Stimulated activated CD8-positive, alpha-beta memory T cell treated with anti-CD3 and anti-CD28 coated beads, Interleukin-15, amount 100 ng/mL, for 48 hours (primary cell): ENCODE measurements at regions not wholly inside any gene's neighbourhood (a gene's known extent, or its start where the extent isn't known, plus 50 kb on each side); places are given as distances from the start of the nearest gene placed in this dataset.
"Not testable (repeated sequence)": the region's sequence is repeated elsewhere in the genome, so short reads cannot be mapped to it uniquely, and the experiment has no call there.

Experiments
- DNase-seq, 2 donors: peaks; one replicate each; pipeline ENCODE4 v3.0.0-alpha.2; 2020; ENCODE audit warnings: low read depth in 2 of 2

DNA sequence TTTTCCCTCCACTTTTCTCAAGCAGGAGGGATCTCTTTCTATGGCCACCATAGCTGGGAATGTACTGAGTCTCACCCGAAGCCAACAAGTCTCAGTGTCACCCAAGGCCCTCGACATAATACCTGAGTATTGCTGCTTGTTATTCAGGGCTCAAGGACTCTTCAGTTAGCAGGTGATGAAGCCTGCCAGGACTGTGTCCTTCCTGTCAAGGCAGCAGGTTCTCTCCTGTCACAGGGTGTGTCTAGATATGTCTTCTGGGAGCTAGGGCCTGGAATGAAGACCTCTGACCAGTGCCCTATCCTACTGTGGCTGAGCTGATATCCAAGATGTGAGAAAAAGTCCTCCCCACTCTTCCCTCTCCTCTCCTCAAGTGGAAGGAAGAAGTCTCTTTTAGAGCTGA, 391.0 kb upstream of the DIPK2B start:
- DNase-seq: no peak

DNA sequence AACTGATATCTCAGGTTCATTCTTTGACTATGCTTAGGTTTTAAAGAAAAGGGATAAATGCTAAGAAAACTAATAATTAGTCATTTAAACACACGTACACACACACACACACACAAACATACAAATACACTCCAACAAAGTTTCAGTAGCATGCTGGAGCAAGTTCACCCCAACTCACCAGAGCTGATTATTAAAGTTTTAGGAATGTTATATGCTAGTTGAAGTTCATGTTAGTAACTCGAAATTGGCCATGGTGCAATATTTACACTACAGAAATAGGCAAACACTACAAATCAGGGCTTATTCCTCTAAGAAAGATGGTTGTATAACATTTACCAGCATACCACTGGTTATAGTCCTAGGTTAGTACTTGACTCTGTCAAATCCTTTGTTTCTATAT, 384.0 kb upstream of the DIPK2B start:
- DNase-seq: no peak

DNA sequence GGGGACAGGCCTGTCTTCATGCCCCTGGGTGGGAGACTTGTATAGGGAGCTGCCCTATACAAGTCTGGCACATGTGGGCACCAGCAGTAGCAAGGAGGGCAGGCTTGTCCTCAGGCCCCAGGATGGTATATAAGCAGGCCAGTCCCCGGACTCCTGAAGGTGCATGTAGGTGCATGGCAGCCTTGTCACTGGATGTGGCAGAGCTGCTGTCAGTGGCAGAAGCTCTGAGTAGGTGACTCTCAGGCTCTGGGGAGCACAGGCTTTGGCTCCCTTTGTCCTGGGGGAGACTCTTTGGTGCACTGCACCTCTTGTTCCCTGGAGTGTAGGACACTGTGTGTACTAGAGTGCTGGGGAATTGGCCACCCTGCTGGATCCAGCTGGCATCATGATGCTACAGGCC, 376.7 kb upstream of the DIPK2B start:
- no peak for DNase-seq

DNA sequence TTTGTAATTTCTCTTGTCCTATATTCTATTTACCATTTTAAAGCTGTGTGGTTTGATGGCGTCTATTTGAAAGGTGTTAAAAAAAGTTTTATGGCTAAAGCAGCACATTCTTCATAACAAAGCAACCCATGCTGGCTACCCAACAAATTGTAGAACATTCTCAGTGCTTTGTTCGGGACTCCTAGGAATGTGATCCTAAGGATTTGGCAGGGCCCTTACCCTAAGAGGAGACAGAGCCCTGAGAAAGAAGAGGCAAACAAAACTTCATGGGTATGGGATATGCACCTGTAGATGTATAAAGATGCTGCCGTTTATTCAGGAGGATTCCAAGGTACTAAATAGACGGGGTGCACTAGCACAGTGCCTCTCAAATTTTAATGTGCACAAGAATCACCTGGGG, 370.8 kb upstream of the DIPK2B start:
- DNase-seq: no peak

DNA sequence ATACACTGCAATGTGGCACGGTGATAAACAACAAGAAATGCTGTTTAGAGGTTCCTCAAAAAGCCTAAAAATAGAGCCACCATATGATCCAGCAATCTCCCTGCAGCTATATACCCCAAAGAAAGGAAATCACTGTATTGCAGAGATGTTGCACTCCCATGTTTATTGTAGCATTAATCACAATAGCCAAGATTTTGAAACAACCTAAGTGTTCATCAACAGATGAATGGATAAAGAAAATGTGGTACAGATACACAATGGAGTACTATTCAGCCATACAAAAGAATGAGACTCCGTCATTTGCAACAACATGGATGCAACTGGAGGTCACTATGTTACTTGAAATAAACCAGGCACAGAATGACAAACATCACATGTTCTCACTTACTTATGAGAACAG, 365.8 kb upstream of the DIPK2B start:
- DNase-seq: no peak

DNA sequence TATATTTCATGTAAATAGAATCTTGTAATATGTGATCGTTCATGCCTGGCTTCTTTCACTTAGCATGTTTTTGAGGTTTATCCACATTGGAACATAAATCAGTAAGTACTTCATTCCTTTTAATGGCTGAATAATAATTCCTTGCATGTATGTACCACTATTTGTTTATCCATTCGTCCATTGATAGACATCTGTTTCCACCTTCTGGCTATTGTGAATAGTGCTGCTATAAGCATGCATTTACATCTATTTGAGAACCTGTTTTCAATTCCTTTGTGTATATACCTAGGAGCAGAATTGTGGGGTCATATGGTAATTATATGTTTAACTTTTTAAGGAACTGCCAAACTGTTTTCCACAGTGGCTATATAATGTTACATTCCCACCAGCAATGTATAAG, 356.7 kb upstream of the DIPK2B start:
- DNase-seq: no peak

DNA sequence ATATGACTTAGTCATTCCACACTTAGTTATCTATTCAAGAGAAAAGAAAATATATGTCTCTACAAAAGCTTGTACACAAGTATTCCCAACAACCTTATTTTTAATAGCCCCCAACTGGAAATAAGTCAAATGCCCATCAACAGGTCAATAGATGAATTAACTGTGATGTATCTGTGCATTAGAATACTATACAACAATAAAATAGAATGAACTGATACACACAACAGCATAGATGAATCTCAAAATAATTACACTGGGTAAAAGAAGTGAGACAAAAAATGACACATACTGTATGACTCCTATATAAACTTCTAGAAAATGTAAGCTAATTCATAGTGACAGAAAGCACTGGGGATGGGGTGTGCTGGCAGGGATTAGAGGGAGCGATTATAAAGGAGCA, 354.1 kb upstream of the DIPK2B start:
- no peak for DNase-seq

DNA sequence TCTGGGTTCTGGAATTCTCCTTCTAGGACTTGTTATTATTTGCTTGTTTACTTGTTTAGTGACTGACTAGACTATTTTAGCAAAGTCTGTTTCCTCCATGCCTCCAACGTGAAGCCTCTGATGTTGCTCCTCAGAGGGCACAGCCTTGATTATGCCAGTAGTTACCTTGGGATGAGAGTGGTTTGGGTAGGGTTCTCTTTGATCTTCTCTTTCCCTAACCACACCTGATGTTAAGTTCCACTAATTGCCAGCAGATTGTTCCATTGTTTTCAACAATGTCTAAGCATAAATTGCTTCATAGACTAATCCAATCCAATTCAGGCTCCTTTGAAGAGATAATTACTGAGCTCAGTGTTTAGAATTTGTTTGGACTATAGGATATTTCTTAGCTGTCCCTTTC, 352.7 kb upstream of the DIPK2B start:
- no peak for DNase-seq

DNA sequence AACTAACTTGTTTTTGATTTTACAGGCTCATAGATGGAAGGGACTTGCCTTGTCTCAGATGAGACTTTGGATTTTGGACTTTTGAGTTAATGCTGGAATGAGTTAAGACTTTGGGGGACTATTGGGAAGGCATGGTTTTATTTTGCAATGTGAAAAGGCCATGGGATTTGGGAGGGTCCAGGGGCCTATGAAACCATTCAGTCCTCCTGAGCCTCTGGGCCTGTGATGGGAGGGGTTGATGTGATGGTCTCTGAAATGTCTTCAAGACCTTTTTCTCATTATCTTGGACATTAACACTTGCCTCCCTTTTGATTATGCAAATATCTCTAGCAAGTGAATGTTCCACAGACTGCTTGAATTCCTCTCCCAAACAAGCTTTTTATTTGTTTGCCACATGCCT, 346.0 kb upstream of the DIPK2B start:
- not testable (repeated sequence) for DNase-seq

DNA sequence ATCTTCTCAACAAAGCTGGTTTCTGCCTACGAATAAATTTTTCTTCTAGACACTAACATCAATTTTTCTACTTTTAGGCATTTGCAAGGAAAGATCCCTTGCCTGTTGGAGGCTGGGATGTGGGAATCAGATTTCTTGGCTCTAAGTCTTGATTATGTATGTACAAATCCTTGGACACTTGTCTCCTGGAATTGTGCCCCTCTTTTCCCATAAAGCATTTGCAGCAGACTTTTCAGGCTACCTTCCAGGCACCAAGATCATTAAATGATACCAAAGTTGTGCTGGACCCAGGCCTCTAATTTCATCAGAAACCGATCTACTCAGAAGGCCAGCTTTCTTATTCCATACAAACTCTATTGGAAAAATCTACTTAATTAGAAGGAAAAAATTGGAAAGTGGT, 339.5 kb upstream of the DIPK2B start:
- DNase-seq: no peak

DNA sequence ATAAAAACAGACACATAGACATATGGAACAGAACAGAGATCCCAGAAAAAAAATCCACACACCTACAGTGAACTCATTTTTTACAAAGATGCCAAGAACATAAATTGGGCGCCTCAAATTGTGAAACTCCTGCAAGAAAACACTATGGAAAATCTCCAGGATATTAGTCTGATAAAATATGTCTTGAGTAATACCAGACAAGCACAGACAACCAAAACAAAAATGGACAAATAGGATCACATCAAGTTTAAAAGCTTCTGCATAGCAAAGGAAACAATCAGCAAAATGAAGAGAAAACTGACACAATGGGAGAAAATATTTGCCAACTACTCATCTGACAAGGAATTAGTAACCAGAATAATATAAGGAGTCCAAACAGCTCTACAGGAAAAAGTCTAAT, 337.3 kb upstream of the DIPK2B start:
- no peak for DNase-seq

DNA sequence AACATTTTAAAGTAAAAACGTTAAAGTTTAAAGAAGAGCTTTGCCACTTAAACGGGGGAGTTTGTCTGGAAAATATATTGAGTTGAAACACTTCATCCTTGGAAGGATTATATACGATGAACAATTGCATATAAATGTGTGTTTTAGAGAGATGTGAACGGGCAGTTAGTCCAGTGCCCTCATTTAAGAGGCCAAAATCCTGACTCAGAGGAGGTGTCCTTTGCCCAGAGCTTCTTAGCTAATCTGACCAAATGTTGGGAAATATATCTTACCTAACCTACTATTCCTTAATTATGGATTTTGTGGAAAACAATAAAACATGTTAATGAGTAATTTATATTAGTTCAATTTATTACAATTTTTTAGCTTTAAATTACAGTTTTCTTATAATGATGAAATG, 327.2 kb upstream of the DIPK2B start:
- no peak for DNase-seq

DNA sequence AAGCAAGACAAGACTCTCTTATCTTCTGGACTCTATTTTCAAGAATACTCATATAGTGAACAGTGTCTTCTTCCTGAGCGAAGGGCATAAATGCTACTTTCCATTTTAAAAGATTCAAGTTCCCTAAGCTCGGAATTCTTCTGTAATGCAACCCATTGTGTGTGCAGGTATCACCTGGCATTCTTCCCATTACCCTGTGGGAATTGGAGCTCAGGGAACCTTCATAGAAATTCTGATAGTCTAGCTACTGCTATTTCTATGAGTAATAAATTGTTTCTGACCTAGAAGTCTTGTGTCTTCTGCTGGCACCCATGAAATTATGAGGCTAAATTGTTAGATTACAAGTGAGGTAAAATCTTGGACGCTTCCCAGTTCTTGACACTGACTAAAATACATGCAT, 324.1 kb upstream of the DIPK2B start:
- no peak for DNase-seq

DNA sequence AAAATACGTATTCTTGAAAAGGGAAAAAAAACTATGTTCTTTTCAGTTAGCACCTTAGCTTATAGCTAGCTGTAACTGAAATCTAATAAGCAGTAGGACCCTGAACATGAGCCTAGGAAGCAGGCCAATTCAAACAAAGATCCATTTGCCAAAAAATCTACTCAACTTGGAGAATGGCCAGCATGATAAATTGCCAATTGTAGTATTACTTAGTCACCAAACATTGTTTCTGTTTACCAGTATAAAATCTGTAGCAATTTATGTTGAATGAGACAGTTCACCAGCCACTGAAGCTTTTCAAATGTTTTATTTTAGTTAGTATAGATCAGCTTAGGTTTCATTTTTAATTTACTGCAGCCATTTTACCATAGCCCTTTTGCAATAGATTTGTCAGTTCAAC, 323.6 kb upstream of the DIPK2B start:
- DNase-seq: no peak

DNA sequence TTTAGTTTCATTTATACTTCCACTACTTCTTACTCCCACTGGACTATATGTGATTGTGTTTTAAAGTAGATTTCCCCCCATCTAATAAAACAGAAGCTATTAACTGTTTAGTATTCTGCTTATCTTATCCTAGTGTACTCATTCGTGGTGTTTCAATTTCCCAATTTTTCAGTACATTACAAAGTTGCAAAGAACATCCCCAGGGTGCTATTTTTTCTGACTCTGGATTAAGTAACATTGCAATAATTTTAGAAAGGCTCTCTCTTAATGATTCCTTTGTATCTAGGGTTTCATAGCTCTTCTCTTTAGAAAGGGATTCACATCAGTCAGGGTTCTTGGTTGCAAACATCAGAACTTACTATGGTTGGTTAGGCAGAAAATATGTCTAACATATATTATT, 317.9 kb upstream of the DIPK2B start:
- DNase-seq: no peak

DNA sequence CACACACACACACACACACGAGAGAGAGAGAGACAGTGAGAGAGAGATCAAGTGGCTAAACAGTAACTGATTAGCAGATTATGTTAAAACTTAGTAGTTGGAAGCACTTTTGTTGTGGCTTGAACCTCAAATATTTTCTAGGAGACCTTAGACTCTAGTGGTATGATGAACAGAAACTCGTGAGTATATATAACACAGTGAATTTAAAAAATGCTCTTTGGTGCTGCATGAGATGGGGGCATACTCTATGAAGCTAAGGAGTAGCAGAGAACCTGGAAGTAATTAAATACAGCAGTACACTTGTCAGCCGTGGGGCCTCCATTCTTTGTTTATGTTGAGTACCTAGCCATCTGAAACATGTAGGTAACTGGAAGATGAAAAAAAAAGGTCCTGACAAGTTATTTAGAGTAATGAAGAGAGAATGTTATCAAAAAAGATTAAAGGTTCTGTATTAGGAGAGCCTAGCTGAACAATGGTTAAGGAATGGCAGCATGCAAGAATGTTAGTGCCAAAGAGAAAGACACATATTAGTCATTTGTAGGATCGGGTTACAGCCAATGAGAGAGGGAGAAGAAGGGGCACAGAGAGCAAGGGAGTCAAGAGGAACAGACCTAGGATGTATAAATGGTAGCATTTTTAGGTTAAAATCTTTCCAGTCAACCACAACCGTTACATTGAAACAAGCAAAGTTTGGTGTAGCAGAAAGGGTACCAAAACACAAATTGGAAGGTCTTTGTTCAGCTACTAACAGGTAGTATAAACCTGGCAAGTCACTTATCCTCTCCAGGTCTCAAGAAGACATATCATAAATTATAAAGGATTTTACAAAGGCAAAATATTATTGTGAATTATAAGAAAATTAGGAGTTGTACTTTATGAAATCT, 316.7 kb upstream of the DIPK2B start:
- DNase-seq: no peak

DNA sequence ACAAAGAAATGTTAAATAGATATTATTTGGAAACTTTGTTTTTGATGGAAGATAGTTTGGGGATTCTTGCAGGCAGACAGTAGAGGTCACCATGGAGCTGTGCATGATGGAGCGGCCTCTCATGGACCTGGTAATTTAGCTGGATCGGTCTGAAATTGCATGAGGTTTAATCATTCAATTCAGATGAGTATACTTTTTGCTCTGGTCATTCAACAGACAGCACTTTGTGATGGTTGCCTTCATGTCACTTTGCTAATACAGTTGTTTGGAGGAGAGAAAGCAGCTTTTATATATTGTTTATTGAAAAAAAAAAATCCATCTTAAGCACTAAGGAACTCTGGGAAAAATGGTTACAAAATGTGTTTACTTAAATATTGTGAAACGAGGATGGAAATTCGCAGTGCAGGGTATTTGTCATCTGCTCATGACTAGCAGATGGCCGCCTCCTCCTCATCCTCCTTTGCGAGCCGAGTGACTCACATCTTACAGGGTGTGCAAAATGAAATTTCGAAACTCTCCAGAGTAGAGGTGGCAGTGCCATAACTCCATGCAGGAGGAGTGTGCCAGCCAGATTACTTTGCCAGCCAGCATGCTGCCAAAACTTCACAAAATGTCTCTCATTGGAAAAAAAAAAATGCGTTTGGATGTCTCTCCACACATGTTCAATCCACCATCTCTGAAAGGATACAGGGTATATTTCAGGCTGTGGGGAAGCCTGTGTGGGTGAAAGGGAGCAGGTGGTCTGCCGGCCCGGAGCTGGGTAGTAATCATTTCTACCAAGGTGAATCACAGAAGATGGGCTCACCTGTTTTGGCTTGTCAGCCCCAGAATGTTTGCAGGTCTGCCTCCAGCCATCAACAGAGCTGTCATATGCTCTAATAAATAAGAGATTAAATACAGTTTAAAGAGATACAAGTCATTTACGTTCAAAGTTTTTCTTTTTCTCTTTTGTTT, 314.9 kb upstream of the DIPK2B start:
- DNase-seq: no peak

DNA sequence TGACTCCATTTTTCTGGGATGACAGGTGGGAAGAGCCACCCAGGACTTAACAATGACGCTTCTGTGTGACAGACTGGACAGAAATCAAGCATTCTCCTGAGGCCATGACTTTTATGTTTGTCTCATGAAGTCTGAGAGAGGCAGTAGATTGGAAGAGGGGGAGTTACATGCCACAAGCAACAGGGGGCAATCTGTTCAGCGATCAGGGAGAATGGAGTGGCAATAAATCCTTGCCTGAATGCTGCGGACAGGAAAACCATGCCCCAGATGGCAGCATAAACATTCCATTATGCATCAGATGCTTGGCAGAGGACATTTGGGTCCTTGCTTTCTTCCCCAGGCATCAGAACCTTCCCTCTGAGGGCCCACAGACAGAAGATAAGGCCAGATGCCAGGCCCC, 312.4 kb upstream of the DIPK2B start:
- DNase-seq: no peak

DNA sequence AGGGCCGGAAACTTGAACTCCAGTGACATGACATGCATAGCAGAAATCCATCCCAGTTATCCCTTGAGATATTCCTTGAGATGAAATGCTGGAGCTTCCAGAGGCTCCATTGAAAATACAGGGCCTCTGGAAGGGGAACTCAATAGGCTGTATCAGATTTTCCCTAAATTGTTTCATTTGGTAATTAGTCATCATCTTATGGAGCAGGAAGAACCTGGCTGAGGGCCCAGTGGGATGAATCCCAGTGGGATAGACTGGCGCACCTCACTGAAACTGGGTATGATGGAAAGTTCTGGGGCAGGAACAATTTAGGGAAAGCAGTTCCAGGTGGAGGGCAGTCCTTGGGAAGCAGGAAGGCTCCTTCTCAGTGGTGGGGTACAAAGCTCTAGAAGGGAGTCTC, 307.8 kb upstream of the DIPK2B start:
- no peak for DNase-seq

DNA sequence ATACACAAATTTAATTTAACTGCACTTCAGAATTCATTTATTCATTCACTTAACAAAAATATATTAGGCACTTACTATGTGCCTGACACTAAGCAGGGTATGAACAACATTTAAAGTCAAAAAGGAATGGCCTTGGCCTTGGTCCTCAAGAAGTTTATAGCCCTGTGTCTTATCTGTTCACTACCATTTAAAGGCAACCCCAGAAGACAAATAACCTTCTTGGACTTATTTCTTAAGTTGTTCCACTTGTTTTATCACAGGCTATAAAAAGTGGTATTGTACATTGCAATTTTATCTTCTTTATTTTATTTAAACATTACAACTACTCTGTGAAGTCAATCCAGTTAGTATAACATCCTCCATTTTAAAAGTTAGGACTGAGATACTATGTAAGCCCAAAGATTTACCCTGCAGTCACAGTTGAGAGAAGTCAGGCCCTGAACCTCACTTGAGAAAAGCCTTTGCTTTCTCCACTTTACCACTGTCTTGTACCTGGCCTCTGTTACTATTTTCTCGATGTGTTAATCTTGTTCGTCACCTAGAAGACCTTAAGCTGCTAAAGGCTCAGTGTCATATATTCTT, 305.6 kb upstream of the DIPK2B start:
- no peak for DNase-seq

DNA sequence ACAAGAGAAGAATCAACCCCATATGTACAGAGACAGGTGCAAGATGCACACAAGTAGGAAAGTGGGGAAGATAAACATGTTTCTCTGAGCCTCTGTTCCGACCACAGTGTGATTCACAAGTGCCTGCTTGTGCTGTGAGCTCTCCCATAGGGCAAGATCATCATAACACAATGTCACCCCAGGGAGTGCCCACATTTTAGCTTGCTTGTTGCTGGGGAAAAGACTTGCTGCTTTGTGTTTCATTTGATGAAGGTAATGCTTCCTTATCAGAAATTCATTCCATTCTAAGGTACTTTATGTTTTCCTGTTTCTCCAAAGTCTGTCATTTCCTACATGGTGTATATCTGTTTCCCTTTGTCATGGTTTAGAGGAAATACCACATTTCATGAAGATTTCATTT, 304.5 kb upstream of the DIPK2B start:
- no peak for DNase-seq

DNA sequence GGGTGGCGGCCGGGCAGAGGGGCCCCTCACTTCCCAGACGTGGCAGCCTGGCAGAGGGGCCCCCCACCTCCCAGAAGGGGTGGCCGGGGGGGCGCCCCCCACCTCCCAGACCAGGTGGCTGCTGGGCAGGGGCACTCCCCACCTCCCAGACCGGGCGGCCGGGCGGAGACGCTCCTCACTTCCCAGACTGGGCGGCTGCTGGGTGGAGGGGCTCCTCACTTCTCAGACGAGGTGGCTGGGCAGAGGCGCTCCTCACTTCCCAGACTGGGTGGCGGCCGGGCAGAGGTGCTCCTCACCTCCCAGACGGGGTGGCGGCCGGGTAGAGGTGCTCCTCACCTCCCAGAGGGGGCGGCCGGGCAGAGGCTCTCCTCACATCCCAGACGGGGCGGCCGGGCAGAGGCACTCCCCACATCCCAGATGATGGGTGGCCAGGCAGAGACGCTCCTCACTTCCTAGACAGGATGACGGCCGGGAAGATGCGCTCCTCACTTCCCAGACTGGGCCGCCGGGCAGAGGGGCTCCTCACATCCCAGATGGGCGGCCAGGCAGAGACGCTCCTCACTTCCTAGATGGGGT, 303.2 kb upstream of the DIPK2B start:
- DNase-seq: not testable (repeated sequence)
